ENCODE measurements at regions not wholly inside any gene's neighbourhood (a gene's known extent, or its start where the extent isn't known, plus 50 kb on each side); places are given as distances from the start of the nearest gene placed in this dataset.

DNA sequence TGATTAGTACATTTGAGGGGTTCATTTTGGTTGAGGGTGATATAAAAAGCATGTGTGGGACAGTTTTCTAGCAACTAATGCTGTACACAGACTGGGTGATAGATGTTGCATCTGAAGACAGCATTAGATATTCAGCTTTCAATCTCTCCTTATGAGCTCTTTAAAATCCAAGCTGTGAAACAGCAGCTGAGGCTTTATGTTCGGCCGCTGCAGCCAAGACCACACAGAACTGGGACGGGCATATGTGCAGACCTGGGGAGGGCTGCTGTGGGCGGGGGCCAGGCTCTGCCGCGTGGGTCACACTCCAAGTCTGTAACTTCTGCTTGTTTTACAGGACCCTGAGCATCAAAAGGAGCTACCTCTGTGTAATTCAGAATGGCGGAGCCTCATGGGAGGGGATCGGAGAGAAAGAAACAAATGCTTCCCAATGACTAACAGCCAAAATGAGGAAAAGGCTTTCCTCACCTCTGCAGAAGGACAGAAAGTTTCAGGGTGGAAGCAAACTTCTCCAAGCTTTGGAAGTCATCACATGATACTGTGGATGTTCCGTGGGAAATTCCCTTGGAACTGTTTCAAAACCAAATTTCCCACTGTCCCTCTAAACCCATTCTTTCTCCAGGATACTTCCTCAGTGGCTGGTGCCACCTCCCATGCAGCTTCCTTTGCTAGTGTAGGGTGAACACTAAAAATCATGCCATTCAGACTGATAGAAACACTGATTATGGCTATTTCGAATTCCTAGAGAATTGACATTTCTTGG, 711.9 kb upstream of the ID2 start:
- TF ChIP-seq, protein P1, sequence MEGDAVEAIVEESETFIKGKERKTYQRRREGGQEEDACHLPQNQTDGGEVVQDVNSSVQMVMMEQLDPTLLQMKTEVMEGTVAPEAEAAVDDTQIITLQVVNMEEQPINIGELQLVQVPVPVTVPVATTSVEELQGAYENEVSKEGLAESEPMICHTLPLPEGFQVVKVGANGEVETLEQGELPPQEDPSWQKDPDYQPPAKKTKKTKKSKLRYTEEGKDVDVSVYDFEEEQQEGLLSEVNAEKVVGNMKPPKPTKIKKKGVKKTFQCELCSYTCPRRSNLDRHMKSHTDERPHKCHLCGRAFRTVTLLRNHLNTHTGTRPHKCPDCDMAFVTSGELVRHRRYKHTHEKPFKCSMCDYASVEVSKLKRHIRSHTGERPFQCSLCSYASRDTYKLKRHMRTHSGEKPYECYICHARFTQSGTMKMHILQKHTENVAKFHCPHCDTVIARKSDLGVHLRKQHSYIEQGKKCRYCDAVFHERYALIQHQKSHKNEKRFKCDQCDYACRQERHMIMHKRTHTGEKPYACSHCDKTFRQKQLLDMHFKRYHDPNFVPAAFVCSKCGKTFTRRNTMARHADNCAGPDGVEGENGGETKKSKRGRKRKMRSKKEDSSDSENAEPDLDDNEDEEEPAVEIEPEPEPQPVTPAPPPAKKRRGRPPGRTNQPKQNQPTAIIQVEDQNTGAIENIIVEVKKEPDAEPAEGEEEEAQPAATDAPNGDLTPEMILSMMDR (IDR thresholded peaks at IDR 0.05; ENCODE audit: control extremely low read depth, extremely low read depth, low read depth, missing control alignments) = no peak
- DNase-seq (ENCODE audit: extremely low spot score) = no peak
- CTCF ChIA-PET = interaction anchor here (1.5 to 1.7 kb wide), 2 partner anchors 13 to 21 kb away, joined by 3 to 4 read pairs; no protein-coding TSS in a partner anchor
- POLR2A ChIA-PET = no interaction called here

DNA sequence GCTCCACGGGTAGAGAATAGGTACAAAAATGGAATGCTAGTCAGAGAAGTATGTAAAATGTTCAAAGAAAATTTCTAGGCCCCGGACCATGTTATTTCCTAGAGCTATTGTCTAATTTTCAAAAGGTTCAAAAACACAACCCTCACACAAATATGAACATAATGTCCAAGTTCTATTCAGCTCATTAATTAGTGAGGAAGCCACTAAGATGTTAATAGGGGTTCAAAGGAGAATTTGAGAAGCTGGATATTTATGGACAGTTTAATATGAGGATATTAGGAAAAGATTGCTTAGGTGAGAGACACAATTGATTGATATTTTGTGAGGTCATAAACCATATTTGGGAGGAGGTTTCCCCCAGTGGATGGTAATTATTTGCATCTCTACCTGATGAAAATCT, 710.6 kb upstream of the ID2 start:
- DNase-seq (ENCODE audit: extremely low spot score) = no peak
- ChIA-PET CTCF (interaction anchor here (1.4 kb wide), 2 partner anchors 8 to 14 kb away, joined by 3 read pairs; no protein-coding TSS in a partner anchor), POLR2A (no interaction called here)
- TF ChIP-seq, protein P1 (IDR thresholded peaks at IDR 0.05; ENCODE audit: control extremely low read depth, extremely low read depth, low read depth, missing control alignments) = no peak

DNA sequence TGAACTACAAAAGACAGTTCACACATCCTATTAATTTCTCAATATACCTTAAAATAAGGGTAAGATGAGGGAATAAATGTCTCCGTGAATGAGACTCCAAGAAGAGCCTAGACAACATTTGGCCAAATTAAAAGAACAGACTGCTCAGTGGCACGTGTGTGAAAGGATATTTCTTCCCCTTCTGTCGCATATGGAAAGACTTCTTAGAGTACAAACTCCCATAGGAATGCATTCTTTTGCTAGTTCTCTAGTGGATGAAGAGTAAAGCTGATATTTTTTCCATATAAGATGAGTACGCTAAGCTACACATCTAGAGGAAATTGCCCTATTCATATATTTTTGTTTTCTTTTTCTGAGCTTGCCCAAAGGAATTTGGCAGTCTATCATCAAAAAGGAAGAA, 710.0 kb upstream of the ID2 start:
- POLR2A ChIA-PET = no interaction called here
- TF ChIP-seq, protein P1 (IDR thresholded peaks at IDR 0.05; ENCODE audit: control extremely low read depth, extremely low read depth, low read depth, missing control alignments) = no peak
- DNase-seq (ENCODE audit: extremely low spot score) = no peak
- CTCF ChIA-PET = interaction anchor here (1.4 kb wide), 2 partner anchors 9 to 14 kb away, joined by 3 read pairs; no protein-coding TSS in a partner anchor

DNA sequence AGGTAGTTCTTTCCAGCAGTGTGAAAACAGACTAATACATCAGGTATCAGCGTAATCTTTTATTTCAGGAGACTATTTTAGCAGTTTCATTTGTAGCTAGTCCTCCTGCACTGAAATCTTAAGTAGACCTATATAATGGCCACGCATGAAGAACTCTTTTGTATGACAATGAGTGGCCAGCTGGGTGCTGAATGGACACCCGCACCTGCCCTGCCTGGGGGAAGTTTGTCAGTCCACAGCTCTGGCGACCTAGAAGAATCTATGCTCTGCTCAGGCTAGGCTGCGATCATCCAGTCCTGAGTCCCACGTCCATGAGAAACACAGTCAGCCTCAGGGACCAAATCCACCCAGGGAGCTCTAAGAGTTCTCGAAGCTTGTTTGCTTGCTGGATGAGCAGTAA, 709.2 kb upstream of the ID2 start:
- no peak for DNase-seq (ENCODE audit: extremely low spot score)
- ChIA-PET POLR2A (no interaction called here), CTCF (interaction anchor here (1.4 kb wide), 1 partner anchor 10 kb away, joined by 3 read pairs; no protein-coding TSS in a partner anchor)
- TF ChIP-seq, protein P1 (IDR thresholded peaks at IDR 0.05; ENCODE audit: control extremely low read depth, extremely low read depth, low read depth, missing control alignments) = no peak

DNA sequence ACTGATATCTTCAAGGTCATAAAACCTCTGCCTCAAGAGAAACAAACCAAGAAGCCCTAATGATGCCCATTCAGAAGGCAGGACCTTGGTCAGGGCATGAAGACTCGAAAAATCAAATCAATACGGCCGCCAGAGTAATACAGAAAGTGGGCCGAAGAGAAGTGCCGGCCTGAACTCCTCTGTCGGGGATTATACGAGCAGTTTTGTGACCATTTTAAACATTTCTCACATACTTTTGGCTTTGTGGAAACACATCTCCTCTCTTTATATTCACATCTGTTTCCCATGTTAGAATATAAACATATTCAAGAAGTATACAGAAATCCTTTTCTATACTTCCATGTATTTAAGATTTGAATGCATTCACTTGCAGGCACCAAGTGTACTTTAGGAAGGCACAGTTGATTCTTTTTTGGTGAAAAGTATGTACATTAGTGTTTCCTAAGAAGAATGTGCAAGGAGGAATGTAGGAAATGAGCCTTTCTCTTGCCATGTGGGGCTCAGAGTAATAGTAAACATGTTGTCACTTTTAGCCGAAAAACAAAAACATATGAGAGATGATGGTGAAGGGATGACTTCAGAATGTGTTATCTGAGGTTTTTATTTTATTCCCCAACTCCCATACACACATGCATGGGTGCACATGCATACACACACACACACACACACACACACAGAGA, 707.9 kb upstream of the ID2 start:
- DNase-seq (ENCODE audit: extremely low spot score) = no peak
- ChIA-PET POLR2A (no interaction called here), CTCF (no interaction called here)
- TF ChIP-seq, protein P1 (IDR thresholded peaks at IDR 0.05; ENCODE audit: control extremely low read depth, extremely low read depth, low read depth, missing control alignments) = no peak

DNA sequence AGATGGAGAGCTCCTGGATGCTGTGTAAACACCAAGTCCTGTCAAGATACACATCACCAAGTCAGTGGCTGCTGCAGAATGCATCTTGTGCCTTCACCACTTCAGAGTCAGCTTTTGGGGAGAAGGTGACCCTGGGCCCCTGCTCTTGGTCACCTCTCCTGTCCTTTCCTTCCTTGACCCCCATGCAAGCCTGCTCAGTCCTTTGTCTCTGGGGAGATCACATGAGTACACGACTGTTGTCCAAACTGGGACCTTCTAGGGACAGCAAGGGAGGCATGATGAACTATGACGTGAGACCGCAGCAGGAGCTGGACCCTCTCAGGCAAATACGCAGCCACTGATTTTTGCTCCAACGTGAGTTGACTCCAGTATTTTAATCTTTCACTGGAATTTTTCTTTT, 706.9 kb upstream of the ID2 start:
- TF ChIP-seq, protein P1 (IDR thresholded peaks at IDR 0.05; ENCODE audit: control extremely low read depth, extremely low read depth, low read depth, missing control alignments) = no peak
- DNase-seq (ENCODE audit: extremely low spot score) = no peak
- ChIA-PET POLR2A (no interaction called here), CTCF (no interaction called here)
